ENCODE measurements at regions not wholly inside any gene's neighbourhood (a gene's known extent, or its start where the extent isn't known, plus 50 kb on each side); places are given as distances from the start of the nearest gene placed in this dataset.

- DNase-seq: no peak
Observed at GRCh38 chr3:76724075-76724474, 315.8 kb upstream of the ROBO2 start.

- DNase-seq: no peak
Observed at GRCh38 chr3:76724706-76725105, 315.2 kb upstream of the ROBO2 start.

- no peak for DNase-seq
Observed at GRCh38 chr3:76726034-76726433, 313.9 kb upstream of the ROBO2 start.

- no peak for DNase-seq
Observed at GRCh38 chr3:76728426-76728825, 311.5 kb upstream of the ROBO2 start.

DNA sequence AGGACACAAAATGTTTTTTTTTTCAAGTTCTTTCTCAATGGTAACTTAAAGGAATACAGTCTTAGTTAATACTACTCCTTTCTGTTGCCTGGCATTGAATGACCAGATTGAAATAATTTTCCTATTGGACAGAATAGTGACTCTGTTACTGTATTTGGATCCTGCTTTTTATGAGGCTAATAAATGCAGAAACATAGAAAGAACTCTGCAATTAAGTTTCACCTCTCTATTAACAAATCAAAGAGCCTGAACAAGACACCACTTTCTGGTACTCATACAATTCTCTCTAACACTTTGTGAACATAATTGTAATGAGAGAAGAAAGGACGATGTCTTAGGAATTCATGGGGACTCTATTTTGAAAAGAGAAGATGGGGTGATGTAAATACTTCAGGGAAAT, 308.4 kb upstream of the ROBO2 start:
- no peak for DNase-seq

GRCh38 chr3:76733073-76733759, 306.7 kb upstream of the ROBO2 start:
- DNase-seq: no peak

DNA sequence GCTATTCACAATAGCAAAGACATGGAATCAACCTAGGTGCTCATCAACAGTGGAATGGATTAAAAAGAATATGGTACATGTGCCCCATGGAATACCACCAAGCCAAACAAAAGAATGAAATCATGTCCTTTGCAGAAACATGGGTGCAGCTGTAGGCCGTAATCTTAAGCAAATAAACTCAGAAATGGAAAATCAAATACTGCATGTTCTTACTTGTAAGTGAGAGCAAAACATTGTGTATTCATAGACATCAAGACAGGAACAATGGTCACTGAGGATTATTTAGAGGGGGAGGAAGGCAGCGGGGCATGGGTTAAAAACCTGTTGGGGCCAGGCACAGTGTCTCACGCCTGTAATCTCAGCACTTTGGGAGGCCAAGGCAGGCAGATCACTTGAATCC, 304.7 kb upstream of the ROBO2 start:
- no peak for DNase-seq

GRCh38 chr3:76753599-76753998, 286.3 kb upstream of the ROBO2 start:
- no peak for DNase-seq

DNA sequence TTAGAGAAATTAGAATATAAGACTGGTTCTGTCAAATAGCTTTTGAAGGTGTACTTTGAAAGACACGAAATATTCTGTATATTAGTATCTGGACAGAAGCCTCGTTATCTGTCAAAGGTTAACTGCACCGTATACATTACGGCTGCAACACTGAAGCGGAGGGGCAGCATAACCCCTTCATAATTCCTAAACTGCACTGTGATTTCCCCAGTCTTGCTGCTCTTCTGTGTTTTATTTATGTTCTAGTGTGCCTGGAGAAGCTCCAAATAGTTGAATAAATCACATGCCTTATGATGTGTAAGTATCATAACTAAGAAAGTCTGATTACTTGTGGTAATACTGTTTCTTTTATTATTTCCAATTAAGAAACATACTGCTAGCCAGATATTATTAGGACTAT, 285.7 kb upstream of the ROBO2 start:
- no peak for DNase-seq

DNA sequence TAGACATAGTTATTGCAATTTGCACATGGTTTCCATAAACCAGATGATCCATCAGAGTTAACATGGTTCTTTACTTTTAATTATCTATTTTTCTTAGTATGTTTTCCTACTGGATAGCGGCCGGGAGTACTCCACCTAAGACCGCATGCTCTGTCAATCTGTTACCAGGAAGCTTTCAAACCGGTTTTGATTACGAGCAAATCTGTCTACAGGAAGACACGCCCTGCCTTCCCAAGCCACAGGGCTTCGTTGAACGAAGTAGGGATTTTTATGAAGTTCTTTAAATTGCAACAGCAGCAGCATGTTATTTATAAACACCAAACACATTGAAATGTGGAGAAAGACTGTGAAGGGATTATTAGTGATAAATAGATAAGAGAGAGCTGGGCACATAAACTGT, 283.3 kb upstream of the ROBO2 start:
- DNase-seq: no peak

DNA sequence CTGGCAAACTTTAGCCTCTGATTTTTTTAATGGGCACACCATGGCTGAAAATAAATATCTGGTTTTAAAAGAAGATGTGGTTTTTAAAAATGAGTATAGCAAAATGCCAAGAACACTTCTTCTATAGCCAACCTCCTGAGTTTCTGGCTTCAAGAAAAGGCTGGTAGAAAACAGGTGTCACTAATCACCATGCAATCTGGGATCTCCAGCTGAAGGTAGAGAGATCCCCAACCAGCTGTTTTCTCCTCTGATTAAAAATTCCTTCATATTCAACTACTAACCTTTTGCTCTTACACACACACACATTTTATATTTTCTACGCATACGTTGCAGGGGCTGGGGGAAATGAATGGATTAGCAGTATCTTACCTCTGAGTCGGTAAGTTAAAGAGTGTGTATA, 279.6 kb upstream of the ROBO2 start:
- DNase-seq: no peak

GRCh38 chr3:76765511-76765910, 274.4 kb upstream of the ROBO2 start:
- DNase-seq: no peak

DNA sequence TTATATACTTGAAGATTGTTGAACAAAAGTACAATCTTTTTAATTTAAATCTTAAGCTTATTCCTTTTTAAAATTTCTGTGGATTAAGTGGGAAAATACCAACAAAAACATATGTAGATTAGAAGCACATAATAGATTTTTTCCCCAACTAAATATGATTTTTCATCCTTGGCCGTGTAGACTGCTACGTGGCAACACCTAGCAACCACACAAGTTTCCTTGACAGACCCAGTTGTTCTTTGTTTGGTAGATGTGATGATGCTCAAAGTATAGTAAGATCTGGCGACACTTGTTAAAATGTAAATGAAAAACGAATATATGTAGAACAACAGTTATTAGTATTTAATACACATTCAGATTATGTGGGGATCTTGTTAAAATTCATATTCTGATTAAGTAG, 271.0 kb upstream of the ROBO2 start:
- DNase-seq: no peak

- no peak for DNase-seq
Observed at GRCh38 chr3:76776927-76777326, 263.0 kb upstream of the ROBO2 start.

DNA sequence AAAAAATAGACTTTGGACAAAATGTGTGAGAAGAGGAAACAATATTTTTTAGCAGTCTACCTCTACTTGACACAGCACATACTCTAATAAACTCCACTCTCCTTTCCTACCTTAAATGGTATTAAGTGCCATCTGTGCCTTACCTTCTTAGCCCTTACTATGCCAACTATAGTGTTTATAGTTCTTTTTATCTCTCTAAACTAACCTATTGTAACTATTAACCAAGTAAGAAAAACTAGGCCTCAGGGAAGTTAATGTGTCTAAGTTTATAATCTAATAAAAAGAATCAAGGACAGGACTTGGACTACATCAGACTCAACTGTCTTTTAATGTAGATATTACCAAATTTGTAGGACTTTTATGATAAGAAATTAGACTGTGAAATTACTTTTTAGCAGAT, 251.7 kb upstream of the ROBO2 start:
- no peak for DNase-seq

- no peak for DNase-seq
Observed at GRCh38 chr3:76789237-76789636, 250.7 kb upstream of the ROBO2 start.

GRCh38 chr3:76811418-76811817, 228.5 kb upstream of the ROBO2 start:
- no peak for DNase-seq

- no peak for DNase-seq
Observed at GRCh38 chr3:76812649-76813242, 227.2 kb upstream of the ROBO2 start.

GRCh38 chr3:76815561-76815960, 224.3 kb upstream of the ROBO2 start:
- DNase-seq: no peak

- no peak for DNase-seq
Observed at GRCh38 chr3:76820481-76820880, 219.4 kb upstream of the ROBO2 start.

DNA sequence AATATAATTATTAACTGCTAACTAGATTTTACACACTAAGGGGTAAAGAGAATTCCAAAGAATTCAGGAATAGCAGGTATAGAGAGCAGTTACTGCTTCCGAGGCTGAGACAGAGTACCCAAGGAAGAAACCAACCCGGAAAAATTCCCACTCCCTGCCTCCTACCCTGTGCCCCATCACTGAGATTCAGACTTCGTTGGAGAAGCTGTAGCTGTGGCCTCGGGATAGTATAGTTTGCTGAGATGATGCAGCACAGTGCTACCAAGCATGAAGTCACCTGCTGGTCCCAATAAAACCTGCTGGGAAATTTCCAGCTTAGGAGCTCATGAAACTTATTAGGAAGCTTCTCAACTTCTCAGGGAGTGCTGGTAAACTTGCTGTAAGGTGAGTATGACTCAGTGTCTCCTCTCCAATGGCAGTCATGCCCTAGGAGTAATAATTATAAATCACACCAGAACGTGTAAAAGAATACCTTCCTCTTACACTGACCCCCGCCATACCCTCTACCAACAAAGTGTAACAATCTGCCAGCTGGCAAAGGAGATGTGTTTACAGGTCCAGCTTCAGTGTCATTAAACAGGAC, 215.2 kb upstream of the ROBO2 start:
- DNase-seq: no peak

DNA sequence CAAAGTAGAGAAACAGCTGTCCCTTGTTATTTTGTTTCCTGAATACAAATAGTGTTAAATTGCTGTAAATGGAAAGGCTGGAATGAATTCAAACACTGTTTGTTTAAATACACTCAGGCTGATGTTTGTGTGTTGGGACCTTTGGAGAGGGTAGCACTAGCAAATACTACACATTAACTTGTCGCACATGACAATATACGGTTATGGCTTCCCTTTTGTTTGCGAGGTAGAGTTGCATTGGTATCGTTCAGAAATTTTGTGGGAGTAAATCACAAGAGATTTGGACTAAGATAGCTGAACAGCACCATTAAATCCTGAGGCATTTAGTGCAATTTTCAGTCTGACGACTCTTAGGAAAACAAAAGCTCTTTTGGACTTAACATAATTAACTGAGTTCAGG, 213.0 kb upstream of the ROBO2 start:
- DNase-seq: no peak

DNA sequence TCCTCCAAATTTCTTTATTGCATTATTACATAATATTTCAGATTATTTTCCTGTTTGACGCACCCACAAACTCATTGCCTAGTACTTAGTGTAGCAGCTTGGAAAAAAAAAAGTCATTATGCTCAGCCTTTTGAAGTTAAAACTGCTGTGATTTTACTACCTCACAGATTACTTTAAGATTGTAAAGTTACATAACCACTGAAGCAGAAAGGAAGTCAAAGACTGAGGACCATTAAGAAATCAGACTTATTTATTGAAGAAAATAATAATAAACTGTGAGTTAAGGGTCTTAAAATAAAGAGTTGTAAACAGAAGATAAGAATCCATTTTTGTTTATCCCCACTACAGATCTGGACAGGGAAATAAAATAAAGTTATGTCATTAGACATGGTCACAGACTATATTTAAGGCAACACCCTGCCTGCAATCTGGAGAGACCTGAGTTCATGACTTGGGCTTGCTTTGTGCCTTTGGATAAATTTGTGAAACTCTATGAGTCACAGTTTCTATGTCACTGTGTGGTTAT, 212.1 kb upstream of the ROBO2 start:
- no peak for DNase-seq

- DNase-seq: no peak
Observed at GRCh38 chr3:76834657-76835056, 205.2 kb upstream of the ROBO2 start.

DNA sequence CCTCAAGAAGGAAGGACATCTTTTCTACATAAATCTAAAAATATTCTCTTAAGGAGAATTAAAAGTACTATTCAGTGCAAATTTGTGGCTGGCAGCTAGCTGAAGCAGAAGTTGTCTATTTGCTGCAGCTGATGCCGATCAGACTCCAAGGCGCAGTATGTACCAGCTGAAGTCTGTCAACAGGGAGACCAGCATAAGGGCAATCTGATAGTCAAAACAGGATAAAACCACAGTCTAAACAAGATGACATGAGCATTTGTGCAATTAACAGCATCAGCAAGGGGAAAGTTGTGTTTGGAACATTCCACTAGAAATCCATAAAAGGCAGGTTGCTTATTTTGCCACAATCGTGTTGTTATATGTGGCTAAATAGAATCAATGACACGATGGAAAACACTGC, 198.2 kb upstream of the ROBO2 start:
- DNase-seq: no peak
